ENCODE measurements at regions not wholly inside any gene's neighbourhood (a gene's known extent, or its start where the extent isn't known, plus 50 kb on each side); places are given as distances from the start of the nearest gene placed in this dataset.

- no peak for DNase-seq (ENCODE audit: low read depth in 1 of 2, low spot score in 1 of 2)
Measured at GRCh38 chr2:6692819-6693218, 172.9 kb downstream of the CMPK2 start.

DNA sequence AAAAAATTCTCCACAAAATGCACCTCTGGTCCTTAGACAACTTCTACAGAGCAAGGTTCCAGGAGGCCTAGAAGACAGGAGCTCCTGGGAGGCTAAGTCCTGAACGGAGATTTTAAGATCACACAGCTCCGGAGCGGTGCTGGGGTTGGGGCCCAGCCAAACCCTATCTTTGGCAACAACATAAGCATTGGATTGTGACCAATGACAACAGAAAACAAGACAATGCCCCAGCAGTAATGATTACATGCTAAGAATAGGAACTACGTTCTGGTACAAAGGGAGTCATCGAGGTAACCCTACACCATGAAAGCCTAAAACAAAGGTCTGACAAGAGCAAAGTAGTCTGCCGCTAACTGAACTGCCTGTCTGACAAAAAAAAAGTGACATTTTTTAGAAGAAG, 171.2 kb downstream of the CMPK2 start:
- no peak for DNase-seq (ENCODE audit: low read depth in 1 of 2, low spot score in 1 of 2)

GRCh38 chr2:6700335-6700734, 165.4 kb downstream of the CMPK2 start:
- no peak for DNase-seq (ENCODE audit: low read depth in 1 of 2, low spot score in 1 of 2)

GRCh38 chr2:6704077-6704476, 161.6 kb downstream of the CMPK2 start:
- DNase-seq (ENCODE audit: low read depth in 1 of 2, low spot score in 1 of 2) = no peak

DNA sequence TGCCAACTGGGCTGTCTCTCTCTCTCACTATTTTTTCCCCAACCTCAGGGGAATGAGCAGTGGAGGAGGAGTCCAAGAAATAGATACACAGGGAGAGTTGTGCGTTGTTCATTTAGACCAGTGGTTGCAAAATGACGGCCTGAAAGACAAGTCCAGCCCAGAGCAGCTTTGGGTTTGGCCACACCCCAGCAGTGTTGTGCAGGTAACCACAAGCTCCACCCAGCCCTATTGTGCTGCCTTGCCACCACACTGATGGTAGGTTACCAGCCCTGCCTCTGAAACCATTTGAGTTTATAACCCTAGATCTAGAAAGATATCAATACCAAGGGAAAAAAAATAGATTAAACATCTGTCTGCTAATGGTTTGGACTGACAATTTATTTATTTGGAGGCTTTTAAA, 144.3 kb downstream of the CMPK2 start:
- DNase-seq (ENCODE audit: low read depth in 1 of 2, low spot score in 1 of 2) = no peak

DNA sequence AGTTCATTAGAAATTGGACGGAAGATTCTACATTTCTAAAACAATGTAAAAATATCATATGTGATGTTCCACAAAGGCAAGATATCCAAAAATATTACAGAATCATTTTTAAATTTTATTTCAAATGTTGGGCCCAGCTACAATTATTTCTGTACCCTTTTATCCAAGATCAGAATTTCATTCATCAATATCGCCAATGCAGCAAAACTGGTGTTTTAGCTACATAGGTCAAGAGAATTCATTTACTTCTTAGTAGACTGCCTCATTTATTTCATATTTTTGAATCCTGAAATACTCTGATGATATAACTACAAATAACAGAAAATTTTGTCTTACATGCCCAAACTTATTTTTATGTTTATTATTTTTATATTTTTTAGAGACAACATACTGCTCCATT, 143.1 kb downstream of the CMPK2 start:
- no peak for DNase-seq (ENCODE audit: low read depth in 1 of 2, low spot score in 1 of 2)

DNA sequence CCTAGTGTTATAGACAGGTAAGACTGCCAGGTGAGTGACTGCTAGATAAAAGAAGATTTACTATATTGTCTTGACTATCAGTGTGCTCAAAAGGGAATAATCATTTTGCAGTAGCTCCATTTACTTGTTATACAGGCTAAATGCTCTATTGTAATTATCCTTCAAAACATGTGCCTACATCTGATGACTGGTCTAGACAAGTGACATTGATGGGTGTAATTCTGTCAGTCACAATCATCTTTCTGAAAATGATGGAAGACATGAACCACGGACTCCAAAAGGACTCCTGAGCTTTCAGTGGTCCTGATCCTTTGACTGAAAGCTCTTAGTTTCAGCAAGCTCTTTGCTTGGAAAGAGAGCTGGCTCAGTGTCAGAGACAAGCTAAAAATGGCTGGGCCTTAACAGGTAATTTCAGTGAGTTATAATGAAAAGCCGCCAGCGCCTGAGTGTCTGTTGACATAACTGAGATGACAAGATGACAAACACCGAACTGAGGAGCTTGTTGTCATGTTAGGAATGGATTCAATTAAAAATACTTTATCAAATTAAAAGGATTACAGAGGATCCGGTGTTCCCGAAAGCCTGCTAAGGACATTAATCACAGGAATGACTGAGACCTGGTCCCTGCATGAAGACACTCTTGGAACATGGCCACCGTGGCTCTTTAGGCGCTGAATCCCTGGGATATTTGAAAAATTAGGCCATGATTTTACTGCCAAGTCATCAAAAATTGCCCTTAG, 141.7 kb downstream of the CMPK2 start:
- DNase-seq (ENCODE audit: low read depth in 1 of 2, low spot score in 1 of 2) = no peak

GRCh38 chr2:6724605-6725140, 141.0 kb downstream of the CMPK2 start:
- DNase-seq (ENCODE audit: low read depth in 1 of 2, low spot score in 1 of 2) = no peak

GRCh38 chr2:6728156-6728555, 137.6 kb downstream of the CMPK2 start:
- no peak for DNase-seq (ENCODE audit: low read depth in 1 of 2, low spot score in 1 of 2)

DNA sequence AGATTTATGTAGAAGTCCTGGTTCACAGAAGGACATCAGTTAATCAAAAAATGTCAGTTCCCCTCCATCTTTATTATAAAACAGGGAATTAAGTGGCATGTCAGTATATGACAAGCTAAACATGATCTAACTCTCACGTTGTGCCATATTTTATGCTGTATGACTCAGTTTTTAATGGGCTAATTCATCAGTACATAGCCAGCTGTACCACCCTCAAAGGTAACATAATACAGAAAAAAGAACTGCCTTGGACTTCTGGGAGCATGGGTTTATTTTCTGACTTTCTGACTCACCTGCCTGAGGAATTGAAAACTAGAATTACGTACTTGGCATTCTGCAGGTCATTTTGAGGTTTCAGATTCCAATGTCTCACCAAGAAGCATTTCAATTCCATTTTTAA, 135.7 kb downstream of the CMPK2 start:
- DNase-seq (ENCODE audit: low read depth in 1 of 2, low spot score in 1 of 2) = no peak

- no peak for DNase-seq (ENCODE audit: low read depth in 1 of 2, low spot score in 1 of 2)
Measured at GRCh38 chr2:6730649-6731532, 134.8 kb downstream of the CMPK2 start.

- no peak for DNase-seq (ENCODE audit: low read depth in 1 of 2, low spot score in 1 of 2)
Measured at GRCh38 chr2:6739547-6739946, 126.2 kb downstream of the CMPK2 start.

GRCh38 chr2:6741229-6741628, 124.5 kb downstream of the CMPK2 start:
- DNase-seq (ENCODE audit: low read depth in 1 of 2, low spot score in 1 of 2) = no peak

DNA sequence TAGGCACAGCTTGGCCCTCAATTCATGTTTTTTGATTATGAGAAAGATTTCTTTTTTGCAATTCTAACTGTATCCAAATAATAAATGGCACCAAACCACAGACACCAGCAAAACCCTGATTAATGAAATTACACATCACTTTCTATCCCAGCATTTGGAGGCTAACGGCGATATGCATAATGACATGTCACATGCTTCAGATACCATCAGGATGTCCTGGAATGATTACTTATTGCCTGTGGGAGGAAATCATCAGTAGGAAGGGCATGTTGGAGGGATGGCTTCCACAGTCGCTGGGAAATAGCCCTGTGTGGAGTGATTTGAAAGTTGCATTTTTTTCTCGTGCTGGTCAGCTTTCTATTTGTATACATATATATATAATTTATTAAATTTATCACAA, 121.7 kb downstream of the CMPK2 start:
- DNase-seq (ENCODE audit: low read depth in 1 of 2, low spot score in 1 of 2) = no peak

- no peak for DNase-seq (ENCODE audit: low read depth in 1 of 2, low spot score in 1 of 2)
Measured at GRCh38 chr2:6747433-6747832, 118.3 kb downstream of the CMPK2 start.

GRCh38 chr2:6748406-6749067, 117.2 kb downstream of the CMPK2 start:
- no peak for DNase-seq (ENCODE audit: low read depth in 1 of 2, low spot score in 1 of 2)

DNA sequence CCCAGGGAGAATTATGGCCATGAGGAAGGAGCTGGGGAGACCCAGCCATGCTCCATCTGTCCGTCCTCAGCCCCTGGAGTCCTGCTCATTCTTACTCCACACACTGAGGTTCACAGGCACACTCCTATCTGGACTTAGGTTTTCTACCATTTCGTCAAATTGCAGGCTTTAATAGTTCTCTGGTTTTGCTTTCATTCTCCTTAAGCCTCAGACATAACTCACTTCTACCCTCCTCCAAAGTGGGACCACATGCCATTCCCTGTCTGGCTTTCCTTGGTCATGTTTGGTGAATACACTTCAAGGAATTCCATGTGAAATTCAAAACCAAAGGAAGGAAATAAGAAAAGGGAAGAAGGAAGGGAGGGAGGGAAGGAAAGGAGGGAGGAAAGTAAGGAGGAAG, 115.7 kb downstream of the CMPK2 start:
- DNase-seq (ENCODE audit: low read depth in 1 of 2, low spot score in 1 of 2) = no peak

DNA sequence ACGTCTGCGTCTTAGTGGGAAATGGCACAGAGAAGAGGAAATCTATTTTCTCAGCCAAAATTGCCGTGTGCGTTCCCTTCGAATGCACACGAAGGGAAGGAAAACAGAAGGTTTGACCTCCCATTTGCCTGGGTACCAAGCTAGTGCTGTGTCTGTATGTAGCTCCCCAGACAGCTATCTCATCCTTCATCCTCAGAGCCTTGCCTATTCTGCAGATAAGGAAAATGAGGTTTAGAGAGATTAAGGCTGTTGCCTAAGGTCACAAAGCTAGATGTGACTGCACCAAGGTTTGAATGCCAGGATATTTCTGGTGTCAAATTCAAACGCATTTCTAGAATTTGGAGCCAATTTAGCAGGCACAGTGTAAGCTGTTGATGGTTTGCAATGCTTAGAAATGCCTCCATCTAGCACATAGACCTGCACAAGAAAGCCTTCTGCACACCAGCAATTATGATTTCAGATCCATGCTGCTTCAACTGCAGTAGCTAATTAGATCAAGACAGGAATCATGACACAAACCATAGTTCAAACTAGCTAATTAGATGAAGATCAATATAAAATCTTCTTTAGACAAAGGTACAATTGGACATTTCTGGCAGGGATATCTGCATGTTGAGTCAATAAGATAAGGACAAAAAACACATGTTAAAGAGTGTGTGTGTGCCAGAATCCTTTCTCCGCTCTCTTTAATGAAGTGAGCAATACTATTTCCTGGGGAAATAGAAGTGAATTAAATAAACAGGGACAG, 115.1 kb downstream of the CMPK2 start:
- no peak for DNase-seq (ENCODE audit: low read depth in 1 of 2, low spot score in 1 of 2)

GRCh38 chr2:6754419-6754818, 111.3 kb downstream of the CMPK2 start:
- DNase-seq (ENCODE audit: low read depth in 1 of 2, low spot score in 1 of 2) = no peak

- DNase-seq (ENCODE audit: low read depth in 1 of 2, low spot score in 1 of 2) = no peak
Measured at GRCh38 chr2:6755456-6755855, 110.3 kb downstream of the CMPK2 start.

DNA sequence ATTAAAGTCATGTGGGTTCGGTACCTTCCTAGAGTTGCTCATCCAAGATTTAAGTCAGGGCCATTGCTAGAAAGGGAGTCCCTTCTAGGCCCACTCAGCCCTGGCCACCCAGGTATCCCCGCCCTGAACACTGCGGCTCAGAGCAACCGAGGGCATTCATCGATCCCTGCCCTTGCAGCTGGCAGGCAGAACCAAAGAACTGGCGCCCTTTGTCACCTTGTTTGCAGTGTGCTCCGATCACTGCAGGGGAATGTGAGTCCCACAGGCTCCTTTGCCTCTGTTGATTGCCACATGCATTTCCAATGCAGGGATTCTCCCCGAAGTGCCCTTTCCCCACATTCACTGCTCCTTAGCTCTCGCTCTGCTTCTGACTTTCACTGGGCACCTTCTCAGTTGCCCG, 108.5 kb downstream of the CMPK2 start:
- DNase-seq (ENCODE audit: low read depth in 1 of 2, low spot score in 1 of 2) = no peak
